Osteocyte (in vitro differentiated cells): ENCODE measurements at regions not wholly inside any gene's neighbourhood (a gene's known extent, or its start where the extent isn't known, plus 50 kb on each side); places are given as distances from the start of the nearest gene placed in this dataset.
A peak's percentile ranks its signal among the peaks of the same experiment; 100 is the strongest.

Experiments used
- DNase-seq: peaks from one replicate; pipeline ENCODE4 v3.0.0; 2021; ENCODE audit warnings: mixed read lengths; ENCODE audit not compliant: unreplicated experiment; ENCODE audit errors: extremely low spot score
- H3K27ac Mint-ChIP-seq: one replicate; pipeline ENCODE4 v1.8.0; 2021; ENCODE audit warnings: mild to moderate bottlenecking, mixed read lengths; ENCODE audit not compliant: unreplicated experiment
- H3K27me3 Mint-ChIP-seq: one replicate; pipeline ENCODE4 v1.8.0; 2021; ENCODE audit warnings: mixed read lengths; ENCODE audit not compliant: unreplicated experiment
- H3K36me3 Mint-ChIP-seq: one replicate; pipeline ENCODE4 v1.8.0; 2021; ENCODE audit warnings: mixed read lengths; ENCODE audit not compliant: unreplicated experiment
- H3K4me1 Mint-ChIP-seq: one replicate; pipeline ENCODE4 v1.8.0; 2021; ENCODE audit warnings: mixed read lengths; ENCODE audit not compliant: unreplicated experiment
- H3K4me3 Mint-ChIP-seq: one replicate; pipeline ENCODE4 v1.8.0; 2021; ENCODE audit warnings: mild to moderate bottlenecking, moderate library complexity, mixed read lengths; ENCODE audit not compliant: unreplicated experiment
- H3K9me3 Mint-ChIP-seq: one replicate; pipeline ENCODE4 v1.8.0; 2021; ENCODE audit warnings: mixed read lengths; ENCODE audit not compliant: unreplicated experiment
- CTCF ChIP-seq: fragments of 200-600 bp; sonication (generic); IDR thresholded peaks from 2 replicates; pipeline ENCODE4 v1.5.0; 2021; ENCODE audit warnings: antibody characterized with exemption, mild to moderate bottlenecking, moderate library complexity

GRCh38 chr2:220837226-220837625, 734.9 kb downstream of the EPHA4 start:
- H3K27ac Mint-ChIP-seq, result no peak overlapping the region
- H3K36me3 Mint-ChIP-seq, result no peaks in the 10 kb centered on the region
- no peaks in the 10 kb centered on the region for H3K9me3 Mint-ChIP-seq
- H3K27me3 Mint-ChIP-seq, result no peaks in the 10 kb centered on the region
- H3K4me1 Mint-ChIP-seq, result peaks cover 4% of the 10 kb centered on the region
- no peak overlapping the region for H3K4me3 Mint-ChIP-seq
- no peak for DNase-seq
- TF ChIP-seq CTCF, result no peak

GRCh38 chr2:220842901-220843665, 729.0 kb downstream of the EPHA4 start:
- no peaks in the 10 kb centered on the region for H3K27me3 Mint-ChIP-seq
- peaks cover 11% of the 10 kb centered on the region for H3K4me1 Mint-ChIP-seq
- no peaks in the 10 kb centered on the region for H3K9me3 Mint-ChIP-seq
- H3K4me3 Mint-ChIP-seq, result no peak overlapping the region
- no peaks in the 10 kb centered on the region for H3K36me3 Mint-ChIP-seq
- no peak for DNase-seq
- no peak overlapping the region for H3K27ac Mint-ChIP-seq
- TF ChIP-seq CTCF, result no peak

GRCh38 chr2:220845766-220846273, 726.3 kb downstream of the EPHA4 start:
- no peak for DNase-seq
- H3K4me3 Mint-ChIP-seq, result no peak overlapping the region
- peaks cover 12% of the 10 kb centered on the region for H3K4me1 Mint-ChIP-seq
- no peaks in the 10 kb centered on the region for H3K9me3 Mint-ChIP-seq
- H3K27ac Mint-ChIP-seq, result no peak overlapping the region
- TF ChIP-seq CTCF, result no peak
- no peaks in the 10 kb centered on the region for H3K27me3 Mint-ChIP-seq
- no peaks in the 10 kb centered on the region for H3K36me3 Mint-ChIP-seq

GRCh38 chr2:220847006-220847405, 725.1 kb downstream of the EPHA4 start:
- no peak overlapping the region for H3K4me3 Mint-ChIP-seq
- no peaks in the 10 kb centered on the region for H3K9me3 Mint-ChIP-seq
- H3K27ac Mint-ChIP-seq, result no peak overlapping the region
- H3K4me1 Mint-ChIP-seq, result peaks cover 12% of the 10 kb centered on the region
- TF ChIP-seq CTCF, result no peak
- no peaks in the 10 kb centered on the region for H3K36me3 Mint-ChIP-seq
- no peaks in the 10 kb centered on the region for H3K27me3 Mint-ChIP-seq
- DNase-seq, result no peak

- Mint-ChIP-seq H3K27ac (peak overlapping the region; percentile 72), H3K4me1 (peaks cover 12% of the 10 kb centered on the region)
Observed at GRCh38 chr2:220847589-220847988, 724.5 kb downstream of the EPHA4 start.

More at GRCh38 chr2:220847589-220847988, 724.5 kb downstream of the EPHA4 start:
- Mint-ChIP-seq H3K36me3 (no peaks in the 10 kb centered on the region), H3K9me3 (no peaks in the 10 kb centered on the region), H3K27me3 (no peaks in the 10 kb centered on the region), H3K4me3 (peak overlapping the region; percentile 30)
- no peak for TF ChIP-seq CTCF
- no peak for DNase-seq
